Stimulated activated CD4-positive, alpha-beta T cell treated with anti-CD3 and anti-CD28 coated beads, TNF-alpha, amount 100 ng/mL, for 1 hour (primary cell): ENCODE measurements at regions not wholly inside any gene's neighbourhood (a gene's known extent, or its start where the extent isn't known, plus 50 kb on each side); places are given as distances from the start of the nearest gene placed in this dataset.
"Not testable (repeated sequence)": the region's sequence is repeated elsewhere in the genome, so short reads cannot be mapped to it uniquely, and the experiment has no call there.

ENCODE experiments used
- DNase-seq, 3 donors: peaks; one replicate each; pipeline ENCODE4 v3.0.0-alpha.2; 2020; ENCODE audit warnings: low read depth in 3 of 3, low spot score in 1 of 3

GRCh38 chr13:103895835-103896531 lies 829.8 kb upstream of the SLC10A2 start:
- DNase-seq = no peak

GRCh38 chr13:103894626-103895025 lies 828.4 kb upstream of the SLC10A2 start:
- no peak for DNase-seq

DNA sequence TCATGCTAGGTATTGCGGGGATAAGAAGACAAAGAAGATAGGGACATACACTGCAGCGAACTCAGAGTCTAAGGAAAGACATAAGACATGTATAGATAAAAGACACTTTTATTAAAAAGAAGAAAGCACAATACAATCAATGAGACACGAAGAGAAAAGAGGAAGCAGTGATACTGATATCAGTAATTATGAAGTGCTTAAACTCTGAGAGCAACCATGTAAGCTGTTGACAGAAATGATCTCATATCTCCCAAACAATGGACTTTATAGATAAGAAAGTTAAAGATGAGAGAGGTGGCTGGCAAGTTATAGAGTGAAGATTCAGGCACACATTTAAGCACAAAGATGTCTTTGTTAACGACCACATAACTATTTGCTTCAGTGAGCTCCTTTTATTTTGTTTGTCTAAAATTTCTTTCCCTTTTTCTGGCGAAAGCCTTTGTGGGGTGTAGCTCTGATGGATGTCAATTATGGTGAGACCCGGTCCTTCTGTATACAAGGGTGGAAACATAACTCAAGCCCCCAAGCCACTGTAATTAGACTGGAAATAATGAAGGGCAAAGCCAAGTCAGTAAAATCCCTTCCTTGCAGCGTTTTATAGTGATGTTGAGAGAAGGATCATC lies 818.0 kb upstream of the SLC10A2 start:
- no peak for DNase-seq

- no peak for DNase-seq
These were observed 817.5 kb upstream of the SLC10A2 start for GRCh38 chr13:103883698-103884097.

DNA sequence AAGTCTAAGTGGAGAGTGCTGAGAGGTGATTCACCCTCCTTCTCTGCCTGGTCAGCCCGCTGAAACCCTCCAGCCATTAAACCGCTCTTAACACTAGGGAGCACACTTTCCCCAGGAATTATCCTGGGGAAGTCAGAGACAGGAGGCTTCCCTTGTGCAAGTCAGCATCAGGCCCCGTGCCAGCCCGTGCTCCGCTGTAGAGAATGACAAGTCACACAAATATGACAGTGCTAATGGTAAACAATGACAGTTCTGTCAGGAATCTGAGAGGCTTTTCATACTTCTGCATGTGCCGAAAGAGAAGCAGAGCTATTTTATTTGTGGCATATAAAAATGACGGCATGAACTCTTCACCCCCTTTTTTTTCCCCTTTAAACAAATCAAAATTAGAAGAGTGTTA lies 816.9 kb upstream of the SLC10A2 start:
- no peak for DNase-seq

DNA sequence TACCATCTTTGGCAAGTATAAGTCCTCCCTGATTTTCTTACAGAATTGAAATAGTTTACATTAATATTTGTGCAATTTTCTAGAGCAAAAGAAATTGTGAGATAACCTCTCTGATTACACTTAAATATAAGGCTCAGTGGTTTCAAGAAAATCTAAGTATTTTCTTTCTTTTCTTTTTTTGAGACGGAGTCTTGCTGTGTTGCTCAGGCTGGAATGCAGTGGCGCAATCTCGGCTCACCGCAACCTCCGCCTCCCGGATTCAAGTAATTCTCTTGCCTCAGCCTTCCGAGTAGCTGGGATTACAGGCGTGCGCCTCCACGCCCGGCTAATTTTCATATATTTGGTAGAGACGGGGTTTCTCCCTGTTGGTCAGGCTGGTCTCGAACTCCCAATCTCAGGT lies 813.9 kb upstream of the SLC10A2 start:
- not testable (repeated sequence) for DNase-seq

- DNase-seq = no peak
These were observed 812.8 kb upstream of the SLC10A2 start for GRCh38 chr13:103878891-103879605.

DNA sequence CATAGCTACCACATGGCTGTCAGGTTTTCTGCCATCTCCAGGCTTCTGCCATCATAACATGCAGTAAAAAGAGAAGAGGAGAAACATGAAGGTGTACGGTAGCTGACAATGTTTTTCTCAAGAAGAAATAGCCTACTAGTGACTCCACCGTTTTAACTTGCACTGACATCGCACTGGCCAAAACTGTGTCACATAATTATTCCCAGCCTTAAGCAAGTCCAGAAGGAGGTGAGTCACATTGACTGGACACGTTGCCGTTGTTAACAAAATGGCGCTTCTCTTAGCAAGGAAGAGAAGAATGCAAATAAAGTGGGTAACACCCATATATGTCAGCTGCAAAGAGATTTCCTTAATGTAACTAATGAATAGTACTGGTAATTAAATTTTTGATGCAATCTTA lies 810.4 kb upstream of the SLC10A2 start:
- DNase-seq = no peak

DNA sequence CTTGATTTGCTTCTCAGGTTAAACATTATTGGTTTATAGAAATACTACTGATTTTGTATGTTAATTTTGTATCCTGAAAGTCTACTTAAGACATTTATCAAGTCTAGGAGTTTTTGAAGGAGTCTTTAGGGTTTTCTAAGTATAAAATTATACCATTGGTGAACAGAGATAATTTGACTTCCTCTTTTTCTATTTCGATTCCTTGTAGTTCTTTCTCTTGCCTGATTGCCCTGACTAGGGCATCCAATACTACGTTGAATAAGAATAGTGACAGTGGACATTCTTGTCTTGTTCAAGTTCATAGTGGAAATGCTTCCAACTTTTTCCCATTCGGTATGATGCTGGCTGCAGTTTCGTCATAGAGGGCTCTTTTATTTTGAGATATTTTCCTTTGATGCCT lies 807.5 kb upstream of the SLC10A2 start:
- DNase-seq = no peak

- no peak for DNase-seq
These were observed 799.8 kb upstream of the SLC10A2 start for GRCh38 chr13:103866048-103866447.

GRCh38 chr13:103862525-103862924 lies 796.3 kb upstream of the SLC10A2 start:
- no peak for DNase-seq

- no peak for DNase-seq
These were observed 793.7 kb upstream of the SLC10A2 start for GRCh38 chr13:103859952-103860351.

DNA sequence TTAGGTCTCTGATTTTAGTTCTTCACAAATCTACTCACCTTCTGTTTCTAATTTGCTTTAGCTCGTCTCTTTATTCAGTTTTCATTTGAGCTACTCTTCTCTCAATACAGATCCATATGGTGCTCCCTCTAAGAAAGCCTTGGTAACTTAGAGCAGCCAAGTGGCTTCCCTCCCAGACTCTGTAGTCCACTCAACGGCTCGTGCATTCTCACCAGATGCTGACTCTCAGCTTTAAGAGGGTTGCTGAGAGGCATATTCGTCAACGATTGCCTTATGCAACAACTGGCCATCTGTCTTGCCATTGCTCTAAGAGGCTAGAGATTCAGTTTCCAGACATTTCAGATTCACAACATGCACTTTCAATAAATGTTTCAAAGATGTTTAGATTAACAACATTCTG lies 785.8 kb upstream of the SLC10A2 start:
- no peak for DNase-seq

DNA sequence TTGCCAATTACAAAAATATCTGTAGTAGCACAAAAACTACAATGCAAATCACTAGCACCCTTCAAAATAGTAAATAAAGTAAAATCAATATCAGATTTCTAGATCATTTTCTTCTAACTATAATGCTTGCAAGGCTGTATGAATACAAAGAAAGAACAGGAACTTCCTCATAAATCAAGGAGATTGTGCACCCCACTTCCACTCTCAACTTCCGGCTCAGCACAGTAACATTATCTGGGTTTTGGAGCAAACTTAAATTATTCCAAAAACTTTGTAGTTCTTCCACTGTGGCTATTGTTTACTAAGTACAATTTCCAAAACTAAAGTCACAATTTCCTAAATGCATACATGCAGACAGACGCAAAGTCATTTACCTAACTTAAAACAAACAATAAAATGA lies 778.3 kb upstream of the SLC10A2 start:
- no peak for DNase-seq

- DNase-seq = no peak
These were observed 773.2 kb upstream of the SLC10A2 start for GRCh38 chr13:103839460-103839859.

GRCh38 chr13:103835052-103835451 lies 768.8 kb upstream of the SLC10A2 start:
- no peak for DNase-seq

DNA sequence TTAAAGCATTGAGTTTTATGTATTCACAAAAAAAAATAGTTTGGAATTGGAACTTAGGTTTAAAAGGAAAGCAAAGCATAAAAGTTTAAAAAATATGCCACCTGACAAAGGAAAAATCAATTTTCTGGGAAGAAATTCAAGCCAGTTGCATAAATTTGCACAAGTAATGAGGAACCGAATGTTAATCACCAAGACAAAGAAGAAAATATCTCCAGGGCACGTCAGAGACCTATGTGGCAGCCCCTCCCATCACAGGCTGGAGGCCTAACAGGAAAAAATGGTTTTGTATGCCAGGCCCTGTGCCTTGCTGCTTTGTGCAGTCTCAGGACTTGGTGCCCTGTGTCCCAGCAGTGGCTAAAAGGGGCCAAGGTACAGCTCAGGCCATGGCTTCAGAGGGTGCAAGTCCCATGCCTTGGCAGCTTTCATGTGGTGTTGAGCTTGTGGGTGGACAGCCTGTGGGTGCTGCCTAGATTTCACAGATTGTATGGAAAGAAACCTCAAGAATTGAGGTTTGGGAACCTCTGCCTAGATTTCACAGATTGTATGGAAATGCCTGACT lies 767.2 kb upstream of the SLC10A2 start:
- DNase-seq = no peak

GRCh38 chr13:103815619-103816018 lies 749.4 kb upstream of the SLC10A2 start:
- DNase-seq = no peak

DNA sequence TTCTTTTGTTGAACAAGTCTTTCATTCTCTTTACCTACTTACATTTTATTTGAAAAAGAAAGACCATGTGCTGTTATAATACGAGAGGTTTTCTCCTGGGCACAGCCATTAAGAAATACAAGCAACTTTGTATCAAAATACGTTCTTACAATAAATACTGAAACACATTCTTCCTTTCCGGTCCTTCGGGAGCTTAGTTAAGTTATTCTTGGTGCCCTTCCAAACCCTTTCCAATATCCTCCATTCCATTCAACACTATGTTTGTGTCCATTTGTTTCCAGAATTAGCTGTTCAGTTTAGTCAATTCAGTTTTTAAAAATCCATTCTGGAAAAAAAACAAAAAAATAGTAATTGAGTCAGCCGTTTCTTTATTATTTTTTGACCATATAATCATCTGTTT lies 746.8 kb upstream of the SLC10A2 start:
- no peak for DNase-seq

DNA sequence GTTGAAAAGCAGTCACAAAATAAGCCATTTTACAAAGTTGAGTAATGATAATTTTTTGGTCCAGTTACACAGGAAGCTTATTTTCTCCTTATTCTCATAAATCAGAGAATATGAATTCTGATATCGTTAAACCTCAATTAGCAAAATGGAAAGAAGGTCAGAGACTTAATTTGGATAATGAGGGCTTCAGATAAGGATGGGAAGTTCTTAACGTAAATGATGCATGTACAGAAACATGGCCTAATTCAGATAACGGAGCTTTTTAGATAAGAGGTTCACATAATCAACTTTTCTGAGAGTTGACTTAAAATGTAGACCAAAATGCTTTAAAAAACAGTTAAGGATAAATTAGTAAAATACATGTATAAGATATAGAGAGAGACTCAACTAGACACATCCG lies 746.3 kb upstream of the SLC10A2 start:
- DNase-seq = no peak

- DNase-seq = no peak
These were observed 743.8 kb upstream of the SLC10A2 start for GRCh38 chr13:103810026-103810425.

- no peak for DNase-seq
These were observed 739.6 kb upstream of the SLC10A2 start for GRCh38 chr13:103805771-103806170.
